MM.1S (cell line): ENCODE measurements at regions not wholly inside any gene's neighbourhood (a gene's known extent, or its start where the extent isn't known, plus 50 kb on each side); places are given as distances from the start of the nearest gene placed in this dataset.

Experiments used
- EZH2 ChIP-seq: fragments of 300-600 bp; sonication (generic); optimal IDR thresholded peaks from 2 replicates; pipeline ENCODE3; 2017; ENCODE audit warnings: low read depth, mild to moderate bottlenecking, antibody characterized with exemption, low read length, mixed read lengths
- TF ChIP-seq, protein P1 (sequence below): fragments of 300-600 bp; sonication (generic); IDR thresholded peaks from 2 replicates; pipeline ENCODE4 v1.5.1; 2016; ENCODE audit warnings: antibody characterized with exemption, low read length, mixed read lengths

DNA sequence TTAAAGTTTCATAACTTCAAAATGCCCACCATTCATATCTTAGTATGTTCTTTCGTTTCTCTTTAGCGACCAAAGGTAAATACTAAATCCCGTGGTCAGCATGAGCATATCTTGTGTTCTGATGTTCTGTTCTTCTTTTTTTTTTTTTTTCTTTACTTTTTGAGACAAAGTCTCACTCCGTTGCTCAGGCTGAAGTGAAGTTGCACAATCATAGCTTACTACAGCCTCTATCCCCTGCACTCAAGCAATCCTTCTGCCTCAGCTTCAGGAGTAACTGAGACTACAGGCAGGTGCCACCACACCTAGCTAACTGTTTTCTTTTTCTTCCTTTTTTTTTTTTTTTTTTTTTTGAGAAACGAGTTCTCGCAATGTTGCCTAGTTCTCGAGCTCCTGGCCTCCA is 60.9 kb upstream of the ATP12A start:
- TF ChIP-seq EZH2 = no peak
- TF ChIP-seq, protein P1, sequence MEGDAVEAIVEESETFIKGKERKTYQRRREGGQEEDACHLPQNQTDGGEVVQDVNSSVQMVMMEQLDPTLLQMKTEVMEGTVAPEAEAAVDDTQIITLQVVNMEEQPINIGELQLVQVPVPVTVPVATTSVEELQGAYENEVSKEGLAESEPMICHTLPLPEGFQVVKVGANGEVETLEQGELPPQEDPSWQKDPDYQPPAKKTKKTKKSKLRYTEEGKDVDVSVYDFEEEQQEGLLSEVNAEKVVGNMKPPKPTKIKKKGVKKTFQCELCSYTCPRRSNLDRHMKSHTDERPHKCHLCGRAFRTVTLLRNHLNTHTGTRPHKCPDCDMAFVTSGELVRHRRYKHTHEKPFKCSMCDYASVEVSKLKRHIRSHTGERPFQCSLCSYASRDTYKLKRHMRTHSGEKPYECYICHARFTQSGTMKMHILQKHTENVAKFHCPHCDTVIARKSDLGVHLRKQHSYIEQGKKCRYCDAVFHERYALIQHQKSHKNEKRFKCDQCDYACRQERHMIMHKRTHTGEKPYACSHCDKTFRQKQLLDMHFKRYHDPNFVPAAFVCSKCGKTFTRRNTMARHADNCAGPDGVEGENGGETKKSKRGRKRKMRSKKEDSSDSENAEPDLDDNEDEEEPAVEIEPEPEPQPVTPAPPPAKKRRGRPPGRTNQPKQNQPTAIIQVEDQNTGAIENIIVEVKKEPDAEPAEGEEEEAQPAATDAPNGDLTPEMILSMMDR = no peak
